Activated B cell treated with CpG ODN at 0.5 μM for 24 hours (primary cell): ENCODE measurements at regions not wholly inside any gene's neighbourhood (a gene's known extent, or its start where the extent isn't known, plus 50 kb on each side); places are given as distances from the start of the nearest gene placed in this dataset.

Experiments
- ATAC-seq: fragments of 200-7000 bp; cut with Tn5 transposase; one replicate; pipeline ENCODE4 v1.10.0; 2021; ENCODE audit warnings: low read depth, mild to moderate bottlenecking, moderate library complexity
- CTCF ChIA-PET: fragments of 350-600 bp; sonication (Branson Sonifier 250); formaldehyde crosslinking; loops from one replicate; lab custom pipeline; 2021; ENCODE audit warnings: antibody characterized with exemption; lab: Charles Lee
- POLR2A ChIA-PET: fragments of 350-600 bp; sonication (Branson Sonifier 250); formaldehyde crosslinking; loops from one replicate; lab custom pipeline; 2021; ENCODE audit warnings: antibody characterized with exemption; lab: Charles Lee
- DNase-seq: peaks from one replicate; pipeline ENCODE4 v3.0.0; 2022
- H3K27ac Mint-ChIP-seq: one replicate; pipeline ENCODE4 v1.8.0; 2020; ENCODE audit warnings: mixed read lengths
- H3K27me3 Mint-ChIP-seq: one replicate; pipeline ENCODE4 v1.8.0; 2021; ENCODE audit warnings: mixed read lengths
- H3K36me3 Mint-ChIP-seq: one replicate; pipeline ENCODE4 v1.8.0; 2021; ENCODE audit warnings: low read depth, mixed read lengths
- H3K4me1 Mint-ChIP-seq: one replicate; pipeline ENCODE4 v1.8.0; 2021; ENCODE audit warnings: mixed read lengths
- H3K4me3 Mint-ChIP-seq: one replicate; pipeline ENCODE4 v1.8.0; 2020; ENCODE audit warnings: mild to moderate bottlenecking, mixed read lengths
- H3K9me3 Mint-ChIP-seq: one replicate; pipeline ENCODE4 v1.8.0; 2020; ENCODE audit warnings: mixed read lengths
- CTCF ChIP-seq: fragments of 200-600 bp; IDR thresholded peaks from one replicate; pipeline ENCODE4 v1.8.0; 2022; ENCODE audit warnings: antibody characterized with exemption, mild to moderate bottlenecking
- intact Hi-C: fragments of 100-400 bp; cut with micrococcal nuclease; formaldehyde crosslinking; loops from one replicate; pipeline ENCODE4 v1.15.1; 2024

DNA sequence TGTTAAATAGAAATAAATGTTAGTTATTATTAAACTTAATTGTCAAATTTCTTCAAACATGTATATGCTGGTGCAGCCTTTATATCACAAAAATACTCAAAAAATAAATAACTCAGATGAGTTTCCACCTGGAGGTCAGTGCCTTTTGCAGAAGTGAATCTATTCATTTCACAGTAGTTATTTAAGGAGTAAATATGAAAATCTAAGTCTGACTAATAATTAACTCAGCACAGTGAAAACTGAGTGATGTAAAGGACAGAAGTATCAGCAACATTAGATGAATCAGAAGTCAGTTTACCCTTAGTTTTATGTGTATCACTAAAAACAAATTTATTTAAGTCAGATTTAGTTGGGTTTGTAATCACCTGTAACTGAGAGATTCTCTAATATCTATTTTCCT is 2135.4 kb downstream of the MRPL39 start:
- ChIA-PET CTCF (no interaction called here), POLR2A (no interaction called here)
- ATAC-seq (no peak), DNase-seq (no peak)
- no peaks in the 10 kb centered on the region for H3K4me1 Mint-ChIP-seq
- H3K27me3 Mint-ChIP-seq, result no peaks in the 10 kb centered on the region
- intact Hi-C loops, result no loop called here
- no peak overlapping the region for H3K27ac Mint-ChIP-seq
- no peaks in the 10 kb centered on the region for H3K9me3 Mint-ChIP-seq
- H3K36me3 Mint-ChIP-seq, result no peaks in the 10 kb centered on the region
- H3K4me3 Mint-ChIP-seq, result no peak overlapping the region
- TF ChIP-seq CTCF, result no peak

DNA sequence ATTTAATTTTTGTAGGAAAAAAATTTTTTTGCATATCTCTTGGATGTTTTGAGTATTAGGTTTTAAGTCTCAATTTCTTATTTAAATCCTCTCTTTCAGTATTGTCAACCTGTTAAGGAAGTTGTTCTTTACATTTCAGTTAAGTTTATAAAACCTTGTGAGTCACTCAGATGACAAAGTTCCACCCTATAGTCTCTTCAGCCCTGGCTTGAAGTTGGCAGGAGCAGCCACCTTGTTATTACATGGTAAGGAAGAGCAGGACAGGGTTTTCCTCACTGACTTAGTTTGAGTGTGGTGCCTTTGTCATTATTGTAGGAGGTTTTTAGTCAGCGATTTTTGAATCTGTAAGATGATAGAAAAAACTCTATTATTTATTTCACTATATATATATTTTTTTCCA is 2143.9 kb downstream of the MRPL39 start:
- CTCF ChIA-PET, result no interaction called here
- Mint-ChIP-seq H3K36me3 (no peaks in the 10 kb centered on the region), H3K27ac (no peak overlapping the region), H3K9me3 (peaks cover 4% of the 10 kb centered on the region), H3K27me3 (no peaks in the 10 kb centered on the region), H3K4me3 (no peak overlapping the region), H3K4me1 (no peaks in the 10 kb centered on the region)
- ATAC-seq (no peak), DNase-seq (no peak)
- no peak for TF ChIP-seq CTCF
- POLR2A ChIA-PET, result no interaction called here
- intact Hi-C loops, result no loop called here

DNA sequence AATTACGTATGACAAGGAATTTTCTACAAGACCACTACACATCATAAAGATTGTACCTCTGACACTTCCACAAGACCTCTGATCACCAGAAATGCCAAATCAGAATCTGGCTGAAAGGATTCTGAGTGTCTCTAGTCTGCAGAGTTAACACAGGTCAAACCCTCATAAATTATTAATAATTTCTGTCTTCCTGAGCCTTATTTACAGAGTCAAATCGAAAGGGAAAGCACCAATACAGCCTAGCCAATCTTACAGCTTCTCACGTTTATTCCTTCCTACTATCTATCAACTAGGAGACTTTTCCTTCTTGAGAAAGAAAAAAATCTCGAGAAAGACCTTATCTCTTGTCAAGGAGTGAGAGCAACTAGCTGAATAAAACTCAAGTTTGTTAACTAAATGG is 2151.6 kb downstream of the MRPL39 start:
- intact Hi-C loops, result no loop called here
- H3K36me3 Mint-ChIP-seq, result no peaks in the 10 kb centered on the region
- H3K27me3 Mint-ChIP-seq, result no peaks in the 10 kb centered on the region
- no peak overlapping the region for H3K27ac Mint-ChIP-seq
- H3K4me3 Mint-ChIP-seq, result no peak overlapping the region
- no peaks in the 10 kb centered on the region for H3K4me1 Mint-ChIP-seq
- no peak for DNase-seq
- H3K9me3 Mint-ChIP-seq, result no peaks in the 10 kb centered on the region
- no peak for TF ChIP-seq CTCF
- ATAC-seq, result no peak
- POLR2A ChIA-PET, result no interaction called here
- CTCF ChIA-PET, result no interaction called here

DNA sequence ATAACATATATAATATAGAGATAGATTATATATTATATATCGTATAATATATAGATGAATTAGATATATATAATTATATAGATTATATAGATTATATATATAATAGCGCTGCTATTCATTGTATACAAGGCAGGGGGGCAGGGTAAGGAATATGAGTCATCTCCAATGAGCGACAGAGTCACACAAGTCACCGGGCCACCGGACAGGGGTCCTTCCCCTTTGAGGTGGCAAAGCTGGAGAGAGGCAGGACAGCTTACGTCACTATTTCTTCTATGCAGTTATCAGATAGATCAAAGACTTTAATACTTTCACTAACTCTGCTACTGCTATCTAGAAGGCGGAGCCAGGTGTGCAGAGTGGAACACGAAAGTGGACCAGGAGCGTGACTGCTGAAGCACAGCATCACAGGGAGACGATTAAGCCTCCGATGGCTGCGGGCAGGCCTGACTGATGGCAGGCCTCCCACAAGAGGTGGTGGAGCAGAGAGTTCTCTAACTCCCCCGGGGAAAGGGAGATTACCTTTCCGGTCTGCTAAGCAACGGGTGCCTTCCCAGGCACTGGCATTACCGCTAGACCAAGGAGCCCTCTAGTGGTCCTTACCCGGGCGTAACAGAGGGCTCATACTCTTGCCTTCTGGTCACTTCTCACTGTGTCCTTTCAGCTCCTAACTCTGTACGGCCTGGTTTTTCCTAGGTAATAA is 2154.7 kb downstream of the MRPL39 start:
- DNase-seq (no peak), ATAC-seq (peak; percentile 67)
- intact Hi-C loops, result no loop called here
- Mint-ChIP-seq H3K9me3 (no peaks in the 10 kb centered on the region), H3K4me3 (no peak overlapping the region), H3K36me3 (no peaks in the 10 kb centered on the region), H3K4me1 (no peaks in the 10 kb centered on the region), H3K27me3 (no peaks in the 10 kb centered on the region), H3K27ac (no peak overlapping the region)
- ChIA-PET POLR2A (no interaction called here), CTCF (no interaction called here)
- TF ChIP-seq CTCF, result no peak

GRCh38 chr21:23445307-23445706 is 2162.0 kb downstream of the MRPL39 start:
- no peaks in the 10 kb centered on the region for H3K9me3 Mint-ChIP-seq
- no peaks in the 10 kb centered on the region for H3K4me1 Mint-ChIP-seq
- H3K27me3 Mint-ChIP-seq, result no peaks in the 10 kb centered on the region
- no peaks in the 10 kb centered on the region for H3K36me3 Mint-ChIP-seq
- no peak for DNase-seq
- POLR2A ChIA-PET, result no interaction called here
- H3K4me3 Mint-ChIP-seq, result no peak overlapping the region
- H3K27ac Mint-ChIP-seq, result no peak overlapping the region
- TF ChIP-seq CTCF, result no peak
- CTCF ChIA-PET, result no interaction called here
- intact Hi-C loops, result no loop called here
- no peak for ATAC-seq
